Amygdala (tissue), 56 donors: ENCODE measurements at regions not wholly inside any gene's neighbourhood (a gene's known extent, or its start where the extent isn't known, plus 50 kb on each side); places are given as distances from the start of the nearest gene placed in this dataset.

ENCODE experiments used
- DNase-seq, 56 donors: peaks; one replicate each; lab custom pipeline; 2025; lab: John Stamatoyannopoulos, UW

DNA sequence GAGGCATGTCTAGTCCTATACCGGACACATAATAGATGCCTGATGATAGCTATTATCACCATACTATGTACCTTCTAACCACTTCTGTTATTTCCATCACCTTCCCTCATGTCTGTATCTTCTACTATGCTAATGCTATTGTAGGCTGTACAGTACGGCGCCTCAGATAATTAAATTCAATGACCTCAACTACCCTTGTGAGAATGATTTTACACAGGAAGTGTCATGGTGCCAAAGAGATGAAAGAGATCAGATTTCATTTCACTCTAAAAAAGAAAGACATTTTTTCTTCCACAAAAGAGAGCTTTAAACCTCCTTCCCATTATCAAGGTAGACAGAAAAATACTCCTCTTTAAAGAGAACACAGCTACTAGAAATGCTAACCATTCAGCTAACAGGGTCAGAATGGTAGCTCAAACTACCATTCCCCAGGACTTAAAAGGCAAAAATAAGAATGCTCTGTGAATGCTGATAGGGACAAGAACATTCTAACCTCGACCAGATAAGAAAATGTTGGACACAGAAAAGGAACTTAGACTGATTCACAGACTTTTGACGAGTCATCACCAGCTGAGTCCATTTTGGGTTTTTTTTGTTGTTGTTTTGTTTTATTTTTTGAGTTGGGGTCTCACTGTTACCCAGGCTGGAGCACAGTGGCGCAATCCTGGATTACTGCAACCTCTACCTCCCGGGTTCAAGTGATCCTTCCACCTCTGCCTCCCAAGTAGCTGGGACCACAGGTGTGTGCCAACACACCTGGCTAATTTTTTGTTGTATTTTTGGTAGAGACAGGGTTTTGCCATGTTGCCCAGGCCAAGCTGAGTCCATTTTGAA, 99.2 kb upstream of the RAPGEF2 start:
- no peak for DNase-seq

- DNase-seq = no peak
Observed at GRCh38 chr4:159006202-159006601, 96.7 kb upstream of the RAPGEF2 start.

GRCh38 chr4:159008671-159009070, 94.2 kb upstream of the RAPGEF2 start:
- DNase-seq = no peak

DNA sequence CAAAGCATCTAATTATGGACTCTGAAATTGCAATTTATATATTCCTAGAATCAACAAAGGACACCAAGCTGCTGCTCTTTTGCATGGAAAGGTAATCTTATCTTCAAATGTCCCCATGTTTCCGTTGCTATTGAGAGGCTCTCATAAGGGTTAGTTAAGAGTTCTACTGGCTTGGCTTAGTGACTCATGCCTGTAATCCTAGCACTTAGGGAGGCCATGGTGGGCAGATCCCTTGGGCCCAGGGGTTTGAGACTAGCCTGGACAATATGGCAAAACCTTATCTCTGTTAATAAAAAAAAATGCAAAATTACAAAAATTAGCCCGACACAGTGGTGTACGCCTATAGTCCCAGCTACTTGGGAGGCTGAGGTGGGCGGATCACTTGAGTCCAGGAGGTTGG, 93.4 kb upstream of the RAPGEF2 start:
- no peak for DNase-seq

- DNase-seq = no peak
Observed at GRCh38 chr4:159010100-159010499, 92.8 kb upstream of the RAPGEF2 start.

DNA sequence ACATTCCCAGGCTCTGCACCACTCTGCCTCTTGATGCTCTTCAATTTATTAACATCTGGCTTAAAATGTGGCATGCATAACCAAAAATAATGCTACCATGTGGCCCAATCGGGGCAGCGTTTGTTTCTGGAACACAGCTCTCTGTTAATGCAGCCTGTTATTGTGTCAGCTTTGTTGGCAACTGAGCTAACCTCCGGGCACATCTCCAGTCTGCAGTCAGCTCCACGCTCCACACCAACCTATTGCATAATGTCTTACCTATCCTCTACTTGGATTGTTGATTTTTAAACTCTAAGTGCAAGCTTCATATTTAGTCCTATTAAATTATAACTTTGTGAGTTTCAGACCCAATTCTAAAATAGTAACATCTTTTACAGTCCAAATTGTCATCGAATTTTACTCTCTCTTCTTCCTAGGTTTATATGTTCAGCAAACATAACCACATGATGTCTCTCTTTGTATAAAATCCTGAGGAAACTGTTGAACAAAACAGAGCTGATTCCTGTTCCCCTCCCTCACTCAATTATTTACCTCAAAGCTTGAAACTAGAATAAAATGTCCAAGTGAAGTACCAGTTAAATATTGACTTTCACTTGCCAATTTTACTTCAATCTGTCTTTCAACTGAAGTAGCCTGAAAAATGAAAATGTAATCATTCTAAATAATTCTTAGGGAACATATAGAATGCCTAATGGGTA, 92.2 kb upstream of the RAPGEF2 start:
- DNase-seq = peak in 38 of 56 donors; percentile 1 to 52 (median 13)

DNA sequence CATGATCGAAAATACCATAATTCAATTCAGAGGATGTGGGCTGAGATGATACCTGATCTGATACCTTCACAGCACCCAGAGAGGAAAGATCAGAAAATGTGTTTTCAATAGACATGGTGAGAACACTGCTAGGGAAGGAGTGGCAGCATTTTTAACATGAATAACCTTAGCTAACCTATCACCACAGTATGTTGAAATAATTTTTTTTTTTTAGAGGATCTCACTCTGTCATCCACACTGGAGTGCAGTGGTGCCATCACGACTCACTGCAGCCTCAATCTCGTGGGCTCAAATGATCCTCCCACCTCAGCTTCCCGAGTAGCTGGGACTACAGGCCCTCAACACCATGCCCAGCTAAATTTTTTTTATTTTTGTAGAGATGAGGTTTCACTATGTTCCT, 90.5 kb upstream of the RAPGEF2 start:
- no peak for DNase-seq

GRCh38 chr4:159013692-159014091, 89.2 kb upstream of the RAPGEF2 start:
- no peak for DNase-seq

GRCh38 chr4:159014859-159015258, 88.0 kb upstream of the RAPGEF2 start:
- no peak for DNase-seq

GRCh38 chr4:159015841-159016240, 87.0 kb upstream of the RAPGEF2 start:
- no peak for DNase-seq

- DNase-seq = peak in 7 of 56 donors; percentile 0 to 7 (median 3)
Observed at GRCh38 chr4:159016593-159017024, 86.3 kb upstream of the RAPGEF2 start.

DNA sequence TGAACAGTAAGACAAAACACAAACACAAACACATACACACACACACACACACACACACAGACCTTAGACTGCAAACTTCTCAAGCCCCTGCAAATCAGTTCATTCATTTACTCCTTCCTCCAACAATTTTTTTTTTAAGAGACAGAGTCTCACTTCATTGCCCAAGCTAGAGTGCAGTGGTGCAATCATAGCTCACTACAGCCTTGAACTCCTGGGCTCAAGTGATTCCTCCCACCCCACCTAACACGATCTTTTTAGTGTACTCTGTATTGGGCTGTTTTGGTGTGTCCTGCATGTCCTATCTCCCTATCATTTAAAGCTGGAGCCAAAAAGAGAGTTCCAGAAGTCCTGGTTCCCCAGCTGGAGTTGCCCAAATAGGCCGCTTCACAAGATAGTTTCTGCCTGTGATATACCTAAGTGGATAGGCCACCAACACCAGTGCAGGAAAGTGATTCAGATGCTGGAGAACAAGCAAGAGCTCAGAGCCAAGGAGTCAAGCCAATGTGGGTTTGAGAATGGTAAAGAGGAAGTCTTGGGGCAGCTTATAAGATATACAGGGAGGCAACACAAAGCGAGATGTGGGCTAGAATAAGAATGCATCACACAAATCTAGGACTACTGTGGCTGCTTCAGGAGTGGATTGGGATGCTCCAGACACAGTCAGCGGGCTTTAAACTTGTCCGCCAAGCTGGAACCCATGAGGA, 85.4 kb upstream of the RAPGEF2 start:
- DNase-seq = no peak

GRCh38 chr4:159018062-159018629, 84.7 kb upstream of the RAPGEF2 start:
- DNase-seq = no peak

DNA sequence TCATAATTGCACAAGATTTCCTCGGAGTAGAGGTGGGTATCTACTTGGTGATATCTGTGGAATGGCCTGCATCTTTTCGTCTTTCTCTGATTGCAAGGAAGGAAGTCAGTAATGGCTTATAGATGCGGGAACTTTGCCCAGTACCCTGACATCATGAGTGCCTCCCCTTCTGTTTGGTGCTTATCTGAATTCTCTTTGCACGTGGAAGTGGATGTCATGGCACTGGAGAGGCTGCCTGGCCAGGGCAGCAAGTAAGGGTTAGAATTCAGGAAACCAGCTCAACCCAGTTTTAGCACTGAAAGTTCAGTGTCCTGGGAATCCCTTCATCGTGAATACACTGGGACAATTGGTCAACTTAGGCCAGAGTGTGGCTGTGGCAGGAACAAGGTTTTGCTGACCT, 83.5 kb upstream of the RAPGEF2 start:
- no peak for DNase-seq

DNA sequence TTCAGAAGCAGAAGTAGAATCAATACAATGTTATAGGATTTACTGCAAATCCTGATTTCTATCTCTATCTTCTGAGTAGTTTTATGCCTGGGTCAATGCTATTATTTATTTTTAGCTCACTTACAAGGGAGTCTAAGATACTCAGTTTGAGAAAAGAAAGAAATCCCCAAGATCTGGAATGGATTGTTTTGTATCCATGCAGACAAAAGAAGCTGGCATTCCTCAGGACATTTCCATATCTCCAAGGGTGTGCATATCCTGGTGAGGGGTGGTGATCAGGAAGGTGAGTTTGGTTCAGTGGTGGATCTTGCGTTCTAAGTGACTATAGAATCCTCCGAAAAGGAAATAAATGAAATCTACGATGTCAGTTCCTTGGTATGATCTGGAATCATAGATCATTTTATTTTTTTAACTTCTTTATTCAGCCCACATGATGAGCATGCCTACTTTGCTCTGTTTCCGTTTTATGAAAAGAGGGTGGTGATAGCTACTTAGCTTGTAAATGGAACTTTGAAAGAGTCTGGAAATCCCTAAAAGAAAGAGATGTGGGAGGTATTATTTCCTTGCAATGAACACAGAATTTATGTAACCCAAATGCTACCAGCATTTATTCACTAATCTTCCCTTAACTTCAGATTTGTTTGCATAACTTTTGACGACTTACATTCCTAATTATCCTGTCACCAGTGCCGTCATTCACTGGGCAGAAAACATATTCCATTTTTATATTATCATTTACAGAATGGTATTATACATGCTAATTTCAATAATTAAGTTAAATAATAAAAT, 81.1 kb upstream of the RAPGEF2 start:
- DNase-seq = no peak

- no peak for DNase-seq
Observed at GRCh38 chr4:159023741-159024140, 79.1 kb upstream of the RAPGEF2 start.

- DNase-seq = no peak
Observed at GRCh38 chr4:159024266-159024665, 78.6 kb upstream of the RAPGEF2 start.

- no peak for DNase-seq
Observed at GRCh38 chr4:159024828-159025227, 78.1 kb upstream of the RAPGEF2 start.

DNA sequence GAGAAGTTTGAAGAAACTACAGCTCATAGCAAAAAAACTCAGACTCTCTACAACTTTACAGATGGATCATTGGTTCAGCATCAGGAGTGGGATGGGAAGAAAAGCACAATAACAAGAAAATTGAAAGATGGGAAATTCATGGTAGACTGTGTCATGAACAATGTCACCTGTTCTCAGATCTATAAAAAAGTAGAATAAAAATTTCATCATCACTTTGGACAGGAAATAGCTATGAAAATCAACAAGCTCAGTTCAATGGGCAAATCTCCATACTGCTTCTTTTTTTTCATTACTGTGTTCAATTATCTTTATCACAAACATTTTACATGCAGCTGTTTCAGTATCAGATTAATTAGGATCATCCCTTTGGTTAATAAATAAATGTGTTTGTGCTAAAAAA, 76.5 kb upstream of the RAPGEF2 start:
- DNase-seq = no peak

DNA sequence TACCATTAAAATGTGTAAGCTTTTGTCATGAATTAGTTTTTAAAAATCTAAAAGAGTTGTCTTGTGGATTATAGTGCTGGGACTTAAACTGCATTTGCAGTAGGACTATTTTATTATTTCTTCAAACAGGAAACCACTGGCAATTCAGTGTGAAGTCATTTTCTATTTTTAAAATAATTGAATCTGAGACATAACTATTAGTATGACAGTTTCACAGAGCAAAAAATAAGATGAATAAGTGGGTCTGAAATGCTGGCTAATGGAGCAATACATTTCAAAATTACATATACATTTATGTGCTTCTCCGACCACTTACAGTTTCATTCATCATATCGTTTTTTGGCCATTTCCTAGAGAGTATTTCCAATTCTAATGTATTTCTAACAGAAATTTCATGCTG, 75.3 kb upstream of the RAPGEF2 start:
- no peak for DNase-seq
